Activated B cell treated with CpG ODN at 0.5 μM for 24 hours (primary cell): ENCODE measurements at regions not wholly inside any gene's neighbourhood (a gene's known extent, or its start where the extent isn't known, plus 50 kb on each side); places are given as distances from the start of the nearest gene placed in this dataset.

Experiments used
- ATAC-seq: fragments of 200-7000 bp; cut with Tn5 transposase; one replicate; pipeline ENCODE4 v1.10.0; 2021; ENCODE audit warnings: low read depth, mild to moderate bottlenecking, moderate library complexity
- CTCF ChIA-PET: fragments of 350-600 bp; sonication (Branson Sonifier 250); formaldehyde crosslinking; loops from one replicate; lab custom pipeline; 2021; ENCODE audit warnings: antibody characterized with exemption; lab: Charles Lee
- POLR2A ChIA-PET: fragments of 350-600 bp; sonication (Branson Sonifier 250); formaldehyde crosslinking; loops from one replicate; lab custom pipeline; 2021; ENCODE audit warnings: antibody characterized with exemption; lab: Charles Lee
- DNase-seq: peaks from one replicate; pipeline ENCODE4 v3.0.0; 2022
- H3K27ac Mint-ChIP-seq: one replicate; pipeline ENCODE4 v1.8.0; 2020; ENCODE audit warnings: mixed read lengths
- H3K27me3 Mint-ChIP-seq: one replicate; pipeline ENCODE4 v1.8.0; 2021; ENCODE audit warnings: mixed read lengths
- H3K36me3 Mint-ChIP-seq: one replicate; pipeline ENCODE4 v1.8.0; 2021; ENCODE audit warnings: low read depth, mixed read lengths
- H3K4me1 Mint-ChIP-seq: one replicate; pipeline ENCODE4 v1.8.0; 2021; ENCODE audit warnings: mixed read lengths
- H3K4me3 Mint-ChIP-seq: one replicate; pipeline ENCODE4 v1.8.0; 2020; ENCODE audit warnings: mild to moderate bottlenecking, mixed read lengths
- H3K9me3 Mint-ChIP-seq: one replicate; pipeline ENCODE4 v1.8.0; 2020; ENCODE audit warnings: mixed read lengths
- intact Hi-C: fragments of 100-400 bp; cut with micrococcal nuclease; formaldehyde crosslinking; loops from one replicate; pipeline ENCODE4 v1.15.1; 2024
- TF ChIP-seq, protein P1 (sequence below): fragments of 200-600 bp; IDR thresholded peaks from one replicate; pipeline ENCODE4 v1.8.0; 2022; ENCODE audit warnings: antibody characterized with exemption, mild to moderate bottlenecking

- Mint-ChIP-seq H3K27me3 (no peaks in the 10 kb centered on the region), H3K4me1 (peaks cover 59% of the 10 kb centered on the region), H3K4me3 (no peak overlapping the region), H3K36me3 (no peaks in the 10 kb centered on the region), H3K27ac (peak overlapping the region; percentile 85), H3K9me3 (no peaks in the 10 kb centered on the region)
- TF ChIP-seq, protein P1, sequence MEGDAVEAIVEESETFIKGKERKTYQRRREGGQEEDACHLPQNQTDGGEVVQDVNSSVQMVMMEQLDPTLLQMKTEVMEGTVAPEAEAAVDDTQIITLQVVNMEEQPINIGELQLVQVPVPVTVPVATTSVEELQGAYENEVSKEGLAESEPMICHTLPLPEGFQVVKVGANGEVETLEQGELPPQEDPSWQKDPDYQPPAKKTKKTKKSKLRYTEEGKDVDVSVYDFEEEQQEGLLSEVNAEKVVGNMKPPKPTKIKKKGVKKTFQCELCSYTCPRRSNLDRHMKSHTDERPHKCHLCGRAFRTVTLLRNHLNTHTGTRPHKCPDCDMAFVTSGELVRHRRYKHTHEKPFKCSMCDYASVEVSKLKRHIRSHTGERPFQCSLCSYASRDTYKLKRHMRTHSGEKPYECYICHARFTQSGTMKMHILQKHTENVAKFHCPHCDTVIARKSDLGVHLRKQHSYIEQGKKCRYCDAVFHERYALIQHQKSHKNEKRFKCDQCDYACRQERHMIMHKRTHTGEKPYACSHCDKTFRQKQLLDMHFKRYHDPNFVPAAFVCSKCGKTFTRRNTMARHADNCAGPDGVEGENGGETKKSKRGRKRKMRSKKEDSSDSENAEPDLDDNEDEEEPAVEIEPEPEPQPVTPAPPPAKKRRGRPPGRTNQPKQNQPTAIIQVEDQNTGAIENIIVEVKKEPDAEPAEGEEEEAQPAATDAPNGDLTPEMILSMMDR = no peak
- ATAC-seq (peak; percentile 25), DNase-seq (no peak)
- intact Hi-C loops = loop anchor here (2.0 to 10.0 kb wide), 3 partner anchors 66 to 566 kb away; partner anchors contain the start of gene MAX
- POLR2A ChIA-PET = interaction anchor here (0.6 to 5.2 kb wide), 22 partner anchors 9 to 246 kb away, joined by 3 to 171 read pairs (median 6); partner anchors contain the start of gene FUT8
- CTCF ChIA-PET = interaction anchor here (0.6 to 10.9 kb wide), 17 partner anchors 36 to 791 kb away, joined by 3 to 171 read pairs (median 4); partner anchors contain the start of genes FNTB and FUT8
Measured at GRCh38 chr14:65168840-65169239, 66.5 kb upstream of the MAX start.

DNA sequence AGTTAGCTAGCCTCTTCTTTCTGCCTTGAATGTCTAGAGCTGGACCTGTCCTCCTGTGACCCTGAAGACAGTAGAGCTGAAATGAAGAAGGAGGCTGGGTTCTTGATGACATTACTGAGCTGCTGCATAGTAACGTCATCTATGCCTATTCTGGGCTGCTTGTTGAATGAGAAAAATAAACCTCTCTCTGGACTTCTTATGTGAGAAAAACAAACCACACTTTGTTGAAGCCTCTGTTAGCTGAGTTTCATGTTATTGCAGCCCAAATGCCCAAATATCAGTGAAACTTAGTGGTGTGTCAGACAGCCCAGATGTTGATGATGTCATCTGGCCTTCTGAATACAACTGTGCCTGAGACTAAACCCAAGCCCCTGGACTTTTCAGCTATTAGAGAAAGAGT is 67.0 kb upstream of the MAX start:
- no peak for DNase-seq
- CTCF ChIA-PET = interaction anchor here (0.6 to 10.9 kb wide), 17 partner anchors 36 to 791 kb away, joined by 3 to 171 read pairs (median 4); partner anchors contain the start of genes FNTB and FUT8
- no peaks in the 10 kb centered on the region for H3K9me3 Mint-ChIP-seq
- peak overlapping the region; percentile 85 for H3K27ac Mint-ChIP-seq
- H3K4me1 Mint-ChIP-seq = peaks cover 56% of the 10 kb centered on the region
- ATAC-seq = peak; percentile 60
- POLR2A ChIA-PET = interaction anchor here (0.5 to 5.2 kb wide), 24 partner anchors 9 to 462 kb away, joined by 3 to 171 read pairs (median 6); partner anchors contain the start of genes FUT8 and MAX
- TF ChIP-seq, protein P1 = no peak
- no peaks in the 10 kb centered on the region for H3K36me3 Mint-ChIP-seq
- H3K4me3 Mint-ChIP-seq = peak overlapping the region; percentile 52
- intact Hi-C loops = loop anchor here (2.0 to 10.0 kb wide), 3 partner anchors 67 to 565 kb away; partner anchors contain the start of gene MAX
- H3K27me3 Mint-ChIP-seq = no peaks in the 10 kb centered on the region

GRCh38 chr14:65170318-65170717 is 68.0 kb upstream of the MAX start:
- no peaks in the 10 kb centered on the region for H3K36me3 Mint-ChIP-seq
- ATAC-seq (peak; percentile 25), DNase-seq (no peak)
- peaks cover 55% of the 10 kb centered on the region for H3K4me1 Mint-ChIP-seq
- peak overlapping the region; percentile 87 for H3K4me3 Mint-ChIP-seq
- TF ChIP-seq, protein P1 = no peak
- ChIA-PET POLR2A (interaction anchor here (0.6 to 5.2 kb wide), 14 partner anchors 10 to 463 kb away, joined by 3 to 171 read pairs (median 6); partner anchors contain the start of gene FUT8), CTCF (interaction anchor here (0.6 to 10.9 kb wide), 12 partner anchors 37 to 790 kb away, joined by 3 to 171 read pairs (median 4); partner anchors contain the start of gene FUT8)
- H3K27ac Mint-ChIP-seq = peak overlapping the region; percentile 85
- no peaks in the 10 kb centered on the region for H3K27me3 Mint-ChIP-seq
- H3K9me3 Mint-ChIP-seq = no peaks in the 10 kb centered on the region
- intact Hi-C loops = loop anchor here (2.0 kb wide), 1 partner anchor 188 kb away; no protein-coding TSS in a partner anchor

GRCh38 chr14:65170768-65171507 is 68.6 kb upstream of the MAX start:
- H3K9me3 Mint-ChIP-seq = no peaks in the 10 kb centered on the region
- no peaks in the 10 kb centered on the region for H3K27me3 Mint-ChIP-seq
- H3K4me1 Mint-ChIP-seq = peaks cover 52% of the 10 kb centered on the region
- H3K27ac Mint-ChIP-seq = peak overlapping the region; percentile 85
- intact Hi-C loops = loop anchor here (1.0 to 2.0 kb wide), 6 partner anchors 9 to 241 kb away; partner anchors contain the start of gene FUT8
- ChIA-PET POLR2A (interaction anchor here (0.6 to 5.2 kb wide), 13 partner anchors 9 to 787 kb away, joined by 4 to 171 read pairs (median 7); partner anchors contain the start of gene FUT8), CTCF (interaction anchor here (0.6 to 10.9 kb wide), 11 partner anchors 36 to 789 kb away, joined by 3 to 171 read pairs (median 5); partner anchors contain the start of gene FUT8)
- peak; percentile 56 for ATAC-seq
- TF ChIP-seq, protein P1 = no peak
- peak; percentile 52 for DNase-seq
- no peaks in the 10 kb centered on the region for H3K36me3 Mint-ChIP-seq
- H3K4me3 Mint-ChIP-seq = peak overlapping the region; percentile 87
